ENCODE measurements at regions not wholly inside any gene's neighbourhood (a gene's known extent, or its start where the extent isn't known, plus 50 kb on each side); places are given as distances from the start of the nearest gene placed in this dataset.

DNA sequence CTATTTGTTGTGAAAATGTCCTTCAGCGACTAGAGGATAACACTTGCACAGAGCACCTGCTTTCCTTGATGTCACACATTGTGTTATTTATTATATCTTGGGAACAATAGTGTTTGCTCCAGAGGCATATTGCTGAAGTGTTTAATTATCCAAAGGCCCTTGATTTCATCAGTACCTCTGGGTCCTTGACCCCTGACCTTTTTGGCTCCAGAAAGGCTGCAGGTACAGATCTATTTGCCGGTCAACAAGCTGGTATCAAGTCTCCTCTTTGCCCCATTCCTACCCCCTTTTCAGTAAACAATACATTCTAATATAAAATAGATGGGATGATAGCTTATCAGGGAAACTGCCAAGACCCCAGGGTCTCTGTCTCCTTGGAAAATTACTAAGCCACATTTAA lies 206.8 kb downstream of the DACT1 start:
- no peak for FAIRE-seq
- Histone ChIP-seq H3K27ac (ENCODE audit: extremely low read length, insufficient read depth, low read length) (no peak overlapping the region), H3K27me3 (ENCODE audit: control insufficient read depth in 1 of 2, insufficient read depth in 2 of 2, low read length in 2 of 2) (no peaks in the 10 kb centered on the region; a peak in 1 of 5 replicates), H3K36me3 (replicated peaks in 1 of 2; ENCODE audit: control insufficient read depth in 1 of 2, insufficient read depth in 2 of 2, low read length in 2 of 2) (no peaks in the 10 kb centered on the region), H3K9me3 (ENCODE audit: low read length) (no peaks in the 10 kb centered on the region), H4K20me1 (ENCODE audit: insufficient read depth, low read length) (no peaks in the 10 kb centered on the region), H3K9ac (ENCODE audit: insufficient read depth, low read depth, low read length) (no peak overlapping the region), H3K4me1 (ENCODE audit: insufficient read depth, low read length) (peaks cover 6% of the 10 kb centered on the region; the same call in 1 of the 2 replicates), H3K79me2 (ENCODE audit: insufficient read depth, low read length) (no peaks in the 10 kb centered on the region), H2AFZ (ENCODE audit: low read length) (no peak overlapping the region), H3K4me2 (ENCODE audit: low read depth, low read length) (no peak overlapping the region), H3K4me3 (replicated peaks in 1 of 3; ENCODE audit: insufficient read depth in 1 of 3, low read depth in 2 of 3, low read length in 3 of 3) (no peak overlapping the region)
- BruUV-seq (replicated peaks), result no TSS peak
- no peak for DNase-seq (ENCODE audit: low spot score)
- in situ Hi-C loops (cut with HindIII; ENCODE audit: extremely low pct_ligation_motif_present, low pct_unique_long_range_greater_than_20kb), result no loop called here
- ChIA-PET POLR2A (no interaction called here), CTCF (ENCODE audit: low intra/inter-chr PET ratio, low total read pairs) (no interaction called here)
- ATAC-seq, result no peak
- intact Hi-C loops (cut with micrococcal nuclease; ENCODE audit: unreplicated experiment), result no loop called here
- TF ChIP-seq RXRA (CRISPR knock-in tag; IDR thresholded peaks at IDR 0.05) (no peak), PHB2 (IDR thresholded peaks at IDR 0.05; ENCODE audit: partially characterized antibody) (no peak), ZNF33B (CRISPR knock-in tag; IDR thresholded peaks at IDR 0.05) (no peak), KLF16 (CRISPR knock-in tag; IDR thresholded peaks at IDR 0.05) (no peak), ELF1 (CRISPR knock-in tag; IDR thresholded peaks at IDR 0.05) (no peak), RELA (CRISPR knock-in tag; IDR thresholded peaks at IDR 0.05) (no peak), ZNF326 (CRISPR knock-in tag; IDR thresholded peaks at IDR 0.05; ENCODE audit: borderline replicate concordance) (no peak), MAFK (conservative IDR thresholded peaks at IDR 0.05 in 1 of 2, IDR thresholded peaks at IDR 0.05 in 1 of 2; ENCODE audit: low read length in 2 of 2) (no peak), NRL (CRISPR knock-in tag; IDR thresholded peaks at IDR 0.05; ENCODE audit: borderline replicate concordance) (no peak)
- TF ChIP-seq, protein P1, sequence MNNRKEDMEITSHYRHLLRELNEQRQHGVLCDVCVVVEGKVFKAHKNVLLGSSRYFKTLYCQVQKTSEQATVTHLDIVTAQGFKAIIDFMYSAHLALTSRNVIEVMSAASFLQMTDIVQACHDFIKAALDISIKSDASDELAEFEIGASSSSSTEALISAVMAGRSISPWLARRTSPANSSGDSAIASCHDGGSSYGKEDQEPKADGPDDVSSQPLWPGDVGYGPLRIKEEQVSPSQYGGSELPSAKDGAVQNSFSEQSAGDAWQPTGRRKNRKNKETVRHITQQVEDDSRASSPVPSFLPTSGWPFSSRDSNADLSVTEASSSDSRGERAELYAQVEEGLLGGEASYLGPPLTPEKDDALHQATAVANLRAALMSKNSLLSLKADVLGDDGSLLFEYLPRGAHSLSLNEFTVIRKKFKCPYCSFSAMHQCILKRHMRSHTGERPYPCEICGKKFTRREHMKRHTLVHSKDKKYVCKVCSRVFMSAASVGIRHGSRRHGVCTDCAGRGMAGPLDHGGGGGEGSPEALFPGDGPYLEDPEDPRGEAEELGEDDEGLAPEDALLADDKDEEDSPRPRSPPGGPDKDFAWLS (CRISPR knock-in tag; IDR thresholded peaks at IDR 0.05; ENCODE audit: borderline replicate concordance), result no peak
- TF ChIP-seq, protein P2, sequence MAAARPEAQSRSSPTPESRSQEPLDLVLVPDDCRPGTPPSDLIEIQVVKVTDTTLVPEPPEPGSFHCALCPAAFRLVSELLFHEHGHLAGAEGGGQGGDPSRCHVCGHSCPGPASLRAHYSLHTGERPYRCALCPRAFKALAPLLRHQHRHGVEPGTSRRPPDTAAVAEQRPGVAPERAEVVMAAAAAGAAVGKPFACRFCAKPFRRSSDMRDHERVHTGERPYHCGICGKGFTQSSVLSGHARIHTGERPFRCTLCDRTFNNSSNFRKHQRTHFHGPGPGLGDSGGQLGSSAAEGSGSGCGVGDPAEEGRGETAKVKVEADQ (CRISPR knock-in tag; IDR thresholded peaks at IDR 0.05; ENCODE audit: borderline replicate concordance), result no peak
- 14% methylated on average over 2 of the region's 2 CpGs for WGBS (ENCODE audit: low lambda C conversion rate)

Measured in HepG2 (cell line).